ENCODE measurements at regions not wholly inside any gene's neighbourhood (a gene's known extent, or its start where the extent isn't known, plus 50 kb on each side); places are given as distances from the start of the nearest gene placed in this dataset.

DNA sequence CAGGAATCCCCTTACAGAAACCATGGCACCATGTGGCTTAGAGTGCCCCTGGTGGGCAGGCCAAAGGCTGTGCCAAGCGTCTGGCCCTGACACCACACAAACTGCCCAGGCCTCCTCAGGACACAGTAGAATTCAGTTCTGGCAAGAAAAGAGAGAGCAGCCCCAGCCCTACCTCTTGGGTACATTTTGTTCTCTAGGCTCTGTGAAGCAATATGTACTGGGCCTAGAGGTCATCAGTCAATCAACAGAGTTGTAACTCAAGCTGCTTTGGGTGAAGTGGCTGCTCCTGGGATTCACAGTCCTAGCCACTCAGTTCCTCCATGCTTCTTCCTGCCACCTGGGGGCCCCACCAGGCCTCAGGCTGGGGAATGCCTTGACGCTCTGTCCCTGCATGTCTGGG is 158.1 kb upstream of the MAMLD1 start:
- TF ChIP-seq, protein P1, sequence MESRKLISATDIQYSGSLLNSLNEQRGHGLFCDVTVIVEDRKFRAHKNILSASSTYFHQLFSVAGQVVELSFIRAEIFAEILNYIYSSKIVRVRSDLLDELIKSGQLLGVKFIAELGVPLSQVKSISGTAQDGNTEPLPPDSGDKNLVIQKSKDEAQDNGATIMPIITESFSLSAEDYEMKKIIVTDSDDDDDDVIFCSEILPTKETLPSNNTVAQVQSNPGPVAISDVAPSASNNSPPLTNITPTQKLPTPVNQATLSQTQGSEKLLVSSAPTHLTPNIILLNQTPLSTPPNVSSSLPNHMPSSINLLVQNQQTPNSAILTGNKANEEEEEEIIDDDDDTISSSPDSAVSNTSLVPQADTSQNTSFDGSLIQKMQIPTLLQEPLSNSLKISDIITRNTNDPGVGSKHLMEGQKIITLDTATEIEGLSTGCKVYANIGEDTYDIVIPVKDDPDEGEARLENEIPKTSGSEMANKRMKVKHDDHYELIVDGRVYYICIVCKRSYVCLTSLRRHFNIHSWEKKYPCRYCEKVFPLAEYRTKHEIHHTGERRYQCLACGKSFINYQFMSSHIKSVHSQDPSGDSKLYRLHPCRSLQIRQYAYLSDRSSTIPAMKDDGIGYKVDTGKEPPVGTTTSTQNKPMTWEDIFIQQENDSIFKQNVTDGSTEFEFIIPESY (IDR thresholded peaks at IDR 0.05) = no peak
- TF ChIP-seq, protein P2, sequence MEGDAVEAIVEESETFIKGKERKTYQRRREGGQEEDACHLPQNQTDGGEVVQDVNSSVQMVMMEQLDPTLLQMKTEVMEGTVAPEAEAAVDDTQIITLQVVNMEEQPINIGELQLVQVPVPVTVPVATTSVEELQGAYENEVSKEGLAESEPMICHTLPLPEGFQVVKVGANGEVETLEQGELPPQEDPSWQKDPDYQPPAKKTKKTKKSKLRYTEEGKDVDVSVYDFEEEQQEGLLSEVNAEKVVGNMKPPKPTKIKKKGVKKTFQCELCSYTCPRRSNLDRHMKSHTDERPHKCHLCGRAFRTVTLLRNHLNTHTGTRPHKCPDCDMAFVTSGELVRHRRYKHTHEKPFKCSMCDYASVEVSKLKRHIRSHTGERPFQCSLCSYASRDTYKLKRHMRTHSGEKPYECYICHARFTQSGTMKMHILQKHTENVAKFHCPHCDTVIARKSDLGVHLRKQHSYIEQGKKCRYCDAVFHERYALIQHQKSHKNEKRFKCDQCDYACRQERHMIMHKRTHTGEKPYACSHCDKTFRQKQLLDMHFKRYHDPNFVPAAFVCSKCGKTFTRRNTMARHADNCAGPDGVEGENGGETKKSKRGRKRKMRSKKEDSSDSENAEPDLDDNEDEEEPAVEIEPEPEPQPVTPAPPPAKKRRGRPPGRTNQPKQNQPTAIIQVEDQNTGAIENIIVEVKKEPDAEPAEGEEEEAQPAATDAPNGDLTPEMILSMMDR (IDR thresholded peaks at IDR 0.05 in 2 of 3, conservative IDR thresholded peaks at IDR 0.05 in 1 of 3; ENCODE audit: control insufficient read depth in 2 of 3, extremely low read depth in 1 of 3, insufficient read depth in 1 of 3, low read depth in 3 of 3, low read length in 3 of 3) = no peak
- TF ChIP-seq EZH2 (IDR thresholded peaks at IDR 0.05; ENCODE audit: borderline replicate concordance, control insufficient read depth, low read depth, low read length) (no peak), ZBED1 (IDR thresholded peaks at IDR 0.05; ENCODE audit: borderline replicate concordance) (no peak), EP300 (IDR thresholded peaks at IDR 0.05; ENCODE audit: borderline replicate concordance in 1 of 2, control insufficient read depth in 1 of 2, low read depth in 2 of 2, low read length in 2 of 2) (no peak), NRF1 (conservative IDR thresholded peaks at IDR 0.05; ENCODE audit: low read depth, low read length) (no peak), ASH2L (IDR thresholded peaks at IDR 0.05; ENCODE audit: borderline replicate concordance, low read depth) (no peak), POLR2AphosphoS5 (IDR thresholded peaks at IDR 0.05; ENCODE audit: low read length) (no peak), KAT2A (conservative IDR thresholded peaks at IDR 0.05; ENCODE audit: control insufficient read depth, low read depth, low read length) (no peak), HDAC2 (IDR thresholded peaks at IDR 0.05) (no peak), FOS (IDR thresholded peaks at IDR 0.05; ENCODE audit: borderline replicate concordance, extremely low read depth, insufficient read length) (no peak), POLR2A (IDR thresholded peaks at IDR 0.05; ENCODE audit: low read depth, low read length) (no peak), GATAD2B (conservative IDR thresholded peaks at IDR 0.05; ENCODE audit: low read depth) (no peak), RBBP5 (conservative IDR thresholded peaks at IDR 0.05) (no peak)
